H1 (cell line): ENCODE measurements at regions not wholly inside any gene's neighbourhood (a gene's known extent, or its start where the extent isn't known, plus 50 kb on each side); places are given as distances from the start of the nearest gene placed in this dataset.

Experiments used
- ASH2L ChIP-seq: fragments of 200-600, 300-600 bp; sonication (generic); IDR thresholded peaks from one replicate; pipeline ENCODE4 v1.7.1; 2017; ENCODE audit warnings: low read length
- MAX ChIP-seq: IDR thresholded peaks from 2 replicates; pipeline ENCODE4 v1.6.1; 2012; ENCODE audit warnings: inconsistent platforms
- RAD21 ChIP-seq, 2 experiments: IDR thresholded peaks in 1 of 2; conservative IDR thresholded peaks in 1 of 2; 2 replicates each; pipeline ENCODE4 v1.6.1; 2011; ENCODE audit warnings: low read depth in 2 of 2, low read length in 2 of 2, improper control_type of control experiment in 1 of 2, inconsistent platforms in 1 of 2, mild to moderate bottlenecking in 1 of 2, moderate library complexity in 1 of 2
- SP1 ChIP-seq: IDR thresholded peaks from 2 replicates; pipeline ENCODE4 v1.6.1; 2011; ENCODE audit warnings: low read depth, low read length

GRCh38 chr15:59905176-59905575 lies 98.9 kb upstream of the FOXB1 start (continued):
- no peak for TF ChIP-seq RAD21 (IDR thresholded peaks at IDR 0.05 in 1 of 2, conservative IDR thresholded peaks at IDR 0.05 in 1 of 2; ENCODE audit: low read depth in 2 of 2, low read length in 2 of 2)
- no peak for TF ChIP-seq MAX
- TF ChIP-seq SP1 = no peak
- TF ChIP-seq ASH2L = no peak
